IMR-90 (cell line): ENCODE measurements at regions not wholly inside any gene's neighbourhood (a gene's known extent, or its start where the extent isn't known, plus 50 kb on each side); places are given as distances from the start of the nearest gene placed in this dataset.
A peak's percentile ranks its signal among the peaks of the same experiment; 100 is the strongest.

ENCODE experiments used
- ATAC-seq: fragments of 200-7000 bp; cut with Tn5 transposase; 2 replicates; pipeline ENCODE4 v1.9.1; 2020; ENCODE audit warnings: low read depth, mild to moderate bottlenecking, moderate library complexity
- BruUV-seq: library from RNA; stranded (reverse); fragments of 400-500 nt; replicated peaks from 2 replicates; lab custom pipeline; 2021; lab: Mats Ljungman, UMichigan
- CTCF ChIA-PET: fragments of 300-600 bp; formaldehyde crosslinking; extraction: SDS; loops from one replicate; lab custom pipeline; 2021; ENCODE audit warnings: antibody characterized with exemption; lab: Yijun Ruan, JAX
- POLR2A ChIA-PET: fragments of 300-600 bp; sonication (Branson Sonifier 250); formaldehyde crosslinking; loops from one replicate; lab custom pipeline; 2022; ENCODE audit warnings: antibody characterized with exemption; ENCODE audit not compliant: unreplicated experiment; lab: Charles Lee
- DNase-seq: peaks from one replicate; pipeline ENCODE4 v3.0.0; 2013
- H2AFZ ChIP-seq: replicated peaks from 2 replicates; pipeline ENCODE3; 2013; ENCODE audit warnings: low read length, mild to moderate bottlenecking; ENCODE audit not compliant: poor library complexity
- H2AK5ac ChIP-seq: 2 replicates; pipeline ENCODE4 v1.6.1; 2013; ENCODE audit warnings: low read depth, low read length, inconsistent platforms
- H2AK9ac ChIP-seq: replicated peaks from 2 replicates; pipeline ENCODE3; 2013; ENCODE audit warnings: mild to moderate bottlenecking, low read depth, low read length, moderate library complexity; ENCODE audit not compliant: poor library complexity
- H2BK120ac ChIP-seq: 2 replicates; pipeline ENCODE4 v1.6.1; 2013; ENCODE audit warnings: low read depth, low read length, inconsistent platforms
- H2BK15ac ChIP-seq: 3 replicates; pipeline ENCODE4 v1.6.1; 2013; ENCODE audit warnings: low read depth, low read length, inconsistent platforms
- H2BK20ac ChIP-seq: 2 replicates; pipeline ENCODE4 v1.6.1; 2013; ENCODE audit warnings: low read depth, mild to moderate bottlenecking, inconsistent platforms, low read length, moderate library complexity
- H2BK5ac ChIP-seq: 2 replicates; pipeline ENCODE4 v1.6.1; 2013; ENCODE audit warnings: mild to moderate bottlenecking, low read depth, low read length, inconsistent platforms; ENCODE audit not compliant: poor library complexity, severe bottlenecking
- H3K14ac ChIP-seq: replicated peaks from 2 replicates; pipeline ENCODE4 v1.6.1; 2013; ENCODE audit warnings: low read depth, low read length, inconsistent platforms
- H3K18ac ChIP-seq: 2 replicates; pipeline ENCODE4 v1.6.1; 2013; ENCODE audit warnings: low read depth, low read length, control low read depth
- H3K23ac ChIP-seq: 2 replicates; pipeline ENCODE4 v1.6.1; 2013; ENCODE audit warnings: low read depth, low read length, inconsistent platforms
- H3K27ac ChIP-seq: 2 replicates; pipeline ENCODE4 v1.5.1; 2013; ENCODE audit warnings: mild to moderate bottlenecking, control low read depth, low read length; ENCODE audit not compliant: insufficient read depth
- H3K27me3 ChIP-seq: 2 replicates; pipeline ENCODE4 v1.6.1; 2013; ENCODE audit warnings: low read length; ENCODE audit not compliant: control insufficient read depth, insufficient read depth
- H3K36me3 ChIP-seq: 2 replicates; pipeline ENCODE4 v1.6.1; 2013; ENCODE audit warnings: low read length, mixed read lengths; ENCODE audit not compliant: control insufficient read depth, insufficient read depth
- H3K4ac ChIP-seq: 2 replicates; pipeline ENCODE4 v1.6.1; 2013; ENCODE audit warnings: low read depth, low read length, inconsistent platforms
- H3K4me1 ChIP-seq: 2 replicates; pipeline ENCODE4 v1.6.1; 2013; ENCODE audit warnings: low read length, mixed read lengths; ENCODE audit not compliant: control insufficient read depth, insufficient read depth
- H3K4me2 ChIP-seq: 2 replicates; pipeline ENCODE4 v1.6.1; 2013; ENCODE audit warnings: low read depth, mild to moderate bottlenecking, control low read depth, low read length, moderate library complexity
- H3K4me3 ChIP-seq: 2 replicates; pipeline ENCODE4 v1.5.1; 2013; ENCODE audit warnings: low read depth, mild to moderate bottlenecking, control low read depth, low read length, moderate library complexity; ENCODE audit not compliant: insufficient read depth
- H3K56ac ChIP-seq: 2 replicates; pipeline ENCODE4 v1.6.1; 2013; ENCODE audit warnings: low read length, inconsistent platforms; ENCODE audit not compliant: insufficient read depth; ENCODE audit errors: extremely low read depth
- H3K79me1 ChIP-seq, 2 experiments: 2 replicates each; pipeline ENCODE4 v1.6.1; 2013; ENCODE audit warnings: low read length in 2 of 2, inconsistent platforms in 1 of 2, low read depth in 1 of 2
- H3K9ac ChIP-seq: 2 replicates; pipeline ENCODE4 v1.6.1; 2013; ENCODE audit warnings: low read depth, low read length, control low read depth
- H3K9me1 ChIP-seq: 2 replicates; pipeline ENCODE4 v1.6.1; 2013; ENCODE audit warnings: low read length, inconsistent platforms; ENCODE audit not compliant: insufficient read depth
- H3K9me3 ChIP-seq: 2 replicates; pipeline ENCODE4 v1.6.1; 2013; ENCODE audit warnings: low read length; ENCODE audit not compliant: control insufficient read depth, insufficient read depth
- H4K20me1 ChIP-seq: 2 replicates; pipeline ENCODE4 v1.6.1; 2013; ENCODE audit warnings: low read length, inconsistent platforms; ENCODE audit not compliant: insufficient read depth
- H4K5ac ChIP-seq: 2 replicates; pipeline ENCODE4 v1.6.1; 2013; ENCODE audit warnings: mild to moderate bottlenecking, low read depth, low read length, control low read depth
- H4K8ac ChIP-seq, 2 experiments: 2 replicates each; pipeline ENCODE4 v1.6.1; 2013; ENCODE audit warnings: low read depth in 2 of 2, low read length in 2 of 2, control low read depth in 1 of 2, inconsistent platforms in 1 of 2
- H4K91ac ChIP-seq: 2 replicates; pipeline ENCODE4 v1.6.1; 2013; ENCODE audit warnings: low read depth, low read length, inconsistent platforms; ENCODE audit not compliant: insufficient read depth
- CEBPB ChIP-seq: IDR thresholded peaks from 2 replicates; pipeline ENCODE4 v1.6.1; 2012; ENCODE audit warnings: low read depth, low read length, improper control_type of control experiment
- CHD1 ChIP-seq: IDR thresholded peaks from 2 replicates; pipeline ENCODE4 v1.6.1; 2012; ENCODE audit warnings: low read depth, low read length, improper control_type of control experiment
- POLR2A ChIP-seq: IDR thresholded peaks from 2 replicates; pipeline ENCODE4 v1.6.1; 2012; ENCODE audit warnings: mild to moderate bottlenecking, low read depth, low read length
- WGBS, 2 experiments: methylation state at CpG; one replicate each; pipeline versions ENCODE4 v1.1.5 to v1.1.7; 2013; ENCODE audit warnings: missing lambda C conversion rate in 2 of 2; ENCODE audit not compliant: insufficient read length in 1 of 2; ENCODE audit errors: extremely low coverage in 2 of 2; 5-methylcytosine and 5-hydroxymethylcytosine counted together
- dilution Hi-C: fragments of 300-500 bp; cut with HindIII; formaldehyde crosslinking; loops from one replicate; pipeline ENCODE4 v1.14.3; 2018; ENCODE audit warnings: low sequenced_read_pairs; ENCODE audit not compliant: unreplicated experiment
- in situ Hi-C: fragments of 300-500 bp; cut with MboI; formaldehyde crosslinking; loops from 3 replicates; pipeline ENCODE4 v1.14.3; 2019; ENCODE audit warnings: low sequenced_read_pairs, inconsistent platforms, mixed read lengths
- intact Hi-C: fragments of 100-400 bp; cut with micrococcal nuclease; formaldehyde crosslinking; loops from 2 replicates; pipeline ENCODE4 v1.10.0; 2022

DNA sequence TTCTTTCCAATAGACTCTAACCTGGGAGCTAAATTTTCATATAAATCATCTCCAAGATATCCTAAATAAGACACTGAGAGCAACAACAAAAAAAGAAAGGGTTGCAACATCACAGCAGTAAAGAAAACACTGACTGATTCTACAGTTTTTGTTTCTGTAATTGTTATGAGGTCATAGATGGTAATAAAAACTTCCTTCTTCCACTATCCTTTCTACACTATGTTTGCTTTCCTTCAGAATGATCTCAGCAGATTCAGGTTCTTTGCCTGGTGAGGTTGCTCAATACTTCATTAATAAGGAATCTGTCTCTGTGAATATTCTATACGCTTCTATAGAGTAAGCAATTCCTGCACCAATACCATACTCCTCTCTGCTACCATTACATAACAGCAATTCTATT lies 835.6 kb upstream of the GRAMD2B start:
- intact Hi-C loops = no loop called here
- no peak overlapping the region for H2BK20ac ChIP-seq
- POLR2A ChIA-PET = no interaction called here

More for the DNA sequence above, 835.6 kb upstream of the GRAMD2B start:
- H3K79me1 ChIP-seq = no peaks in the 10 kb centered on the region
- H3K56ac ChIP-seq = no peak overlapping the region
- H2AK9ac ChIP-seq = no peak overlapping the region
- H2AFZ ChIP-seq = no peak overlapping the region
- H3K4me1 ChIP-seq = peaks cover 1% of the 10 kb centered on the region; the same call in 1 of the 2 replicates
- dilution Hi-C loops = no loop called here
- peak; percentile 42 for DNase-seq
- H4K5ac ChIP-seq = no peak overlapping the region
- no peak overlapping the region for H3K18ac ChIP-seq
- 67% methylated on average over 1 of the region's 1 CpG; no CpG with 5 or more reads in 1 of the 2 experiments for WGBS, 2 experiments
- H3K14ac ChIP-seq = no peak overlapping the region
- H3K4me3 ChIP-seq = no peak overlapping the region
- in situ Hi-C loops = no loop called here
- ATAC-seq = peak; percentile 44
- no peak overlapping the region for H3K23ac ChIP-seq
- no peak overlapping the region for H4K8ac ChIP-seq
- H2BK5ac ChIP-seq = no peak overlapping the region
- no peak overlapping the region for H4K91ac ChIP-seq
- H3K4me2 ChIP-seq = no peak overlapping the region
- H3K9me1 ChIP-seq = no peaks in the 10 kb centered on the region
- no peak overlapping the region for H3K27ac ChIP-seq
- no peak overlapping the region for H3K9ac ChIP-seq
- H2BK120ac ChIP-seq = no peak overlapping the region
- no TSS peak for BruUV-seq
- no peaks in the 10 kb centered on the region for H3K27me3 ChIP-seq
- H3K4ac ChIP-seq = no peak overlapping the region
- H4K20me1 ChIP-seq = no peaks in the 10 kb centered on the region
- CTCF ChIA-PET = no interaction called here
- no peak overlapping the region for H2AK5ac ChIP-seq
- no peak overlapping the region for H2BK15ac ChIP-seq
- no peaks in the 10 kb centered on the region for H3K36me3 ChIP-seq
- H3K9me3 ChIP-seq = no peaks in the 10 kb centered on the region
- TF ChIP-seq CHD1 (no peak), CEBPB (peak; percentile 44; the same call in 1 of the 2 replicates), POLR2A (no peak)
